ENCODE measurements at regions not wholly inside any gene's neighbourhood (a gene's known extent, or its start where the extent isn't known, plus 50 kb on each side); places are given as distances from the start of the nearest gene placed in this dataset.

DNA sequence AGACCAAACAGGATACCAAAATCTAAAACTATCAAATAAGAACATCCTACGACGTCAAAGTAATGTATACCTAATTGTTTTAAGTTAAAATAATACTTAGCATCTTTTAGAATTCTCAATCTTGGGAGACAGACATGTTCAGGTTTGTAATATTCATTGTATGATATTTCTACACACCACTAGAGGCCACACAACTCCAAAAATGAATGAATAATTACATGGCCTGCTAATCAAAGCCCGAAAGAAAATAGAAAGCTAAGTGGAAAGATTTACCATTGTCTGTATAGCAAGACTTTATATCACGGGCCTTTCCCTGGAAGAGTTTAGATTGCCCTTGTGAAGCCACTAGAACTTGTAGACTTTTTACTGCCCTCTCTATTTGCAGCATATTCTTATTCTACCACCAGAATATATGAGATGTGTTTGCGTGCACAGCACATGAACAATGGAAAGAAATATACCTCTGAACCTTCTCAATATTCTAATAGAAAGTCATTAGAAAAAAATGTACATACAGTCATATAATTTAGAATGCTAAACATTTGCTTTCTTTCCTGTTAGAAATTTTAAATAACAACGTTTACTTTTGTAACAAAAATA lies 380.1 kb upstream of the NUDT12 start:
- H3K27ac ChIP-seq, result no peak overlapping the region
- peak; percentile 63 for TF ChIP-seq CTCF (conservative IDR thresholded peaks at IDR 0.05)

DNA sequence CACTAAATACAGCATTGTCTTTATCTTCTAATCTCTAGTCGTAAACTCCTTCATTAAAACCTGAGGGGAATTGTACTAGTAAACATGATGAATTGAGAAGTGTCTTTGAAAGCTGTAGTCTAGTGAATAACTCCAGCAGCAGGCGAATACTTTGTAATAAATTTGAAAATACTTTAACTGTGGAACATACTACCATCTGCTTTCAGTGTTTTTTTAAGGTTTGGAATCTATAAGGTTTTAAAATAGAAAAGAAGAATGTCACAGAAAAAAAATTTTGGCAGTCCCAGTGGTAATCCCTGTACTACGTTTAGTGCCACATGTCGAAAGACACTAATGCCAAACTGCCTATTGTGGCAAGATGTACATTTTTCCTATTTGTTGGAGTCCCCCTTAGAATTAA lies 379.0 kb upstream of the NUDT12 start:
- TF ChIP-seq CTCF (conservative IDR thresholded peaks at IDR 0.05), result no peak
- H3K27ac ChIP-seq, result no peak overlapping the region

DNA sequence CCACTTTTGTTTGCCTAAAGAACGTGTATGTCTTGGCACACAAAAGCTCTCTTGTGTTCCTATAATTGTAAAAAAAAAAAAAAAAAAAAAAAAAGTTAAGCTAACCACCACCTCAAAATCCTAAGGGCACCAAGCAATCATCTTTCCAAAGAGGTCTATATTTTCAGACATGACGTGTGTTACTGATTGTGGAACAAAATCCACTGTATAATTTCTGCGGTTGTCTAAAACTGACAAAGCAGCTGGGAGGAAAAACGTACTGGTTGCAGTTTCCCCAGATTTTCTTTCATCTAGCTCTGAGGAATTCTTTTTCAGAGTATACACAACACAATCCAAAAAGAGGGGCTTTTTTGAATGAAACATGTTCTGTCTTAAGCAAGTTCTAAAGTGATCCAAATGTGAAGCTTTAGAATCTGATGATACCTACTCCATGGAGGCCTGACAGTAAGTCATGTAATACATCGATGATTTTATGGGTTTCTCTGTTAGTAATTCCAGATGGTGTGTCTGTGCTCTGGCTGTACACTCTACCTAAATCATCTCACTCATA lies 375.6 kb upstream of the NUDT12 start:
- no peak for TF ChIP-seq CTCF (conservative IDR thresholded peaks at IDR 0.05)
- H3K27ac ChIP-seq, result no peak overlapping the region

DNA sequence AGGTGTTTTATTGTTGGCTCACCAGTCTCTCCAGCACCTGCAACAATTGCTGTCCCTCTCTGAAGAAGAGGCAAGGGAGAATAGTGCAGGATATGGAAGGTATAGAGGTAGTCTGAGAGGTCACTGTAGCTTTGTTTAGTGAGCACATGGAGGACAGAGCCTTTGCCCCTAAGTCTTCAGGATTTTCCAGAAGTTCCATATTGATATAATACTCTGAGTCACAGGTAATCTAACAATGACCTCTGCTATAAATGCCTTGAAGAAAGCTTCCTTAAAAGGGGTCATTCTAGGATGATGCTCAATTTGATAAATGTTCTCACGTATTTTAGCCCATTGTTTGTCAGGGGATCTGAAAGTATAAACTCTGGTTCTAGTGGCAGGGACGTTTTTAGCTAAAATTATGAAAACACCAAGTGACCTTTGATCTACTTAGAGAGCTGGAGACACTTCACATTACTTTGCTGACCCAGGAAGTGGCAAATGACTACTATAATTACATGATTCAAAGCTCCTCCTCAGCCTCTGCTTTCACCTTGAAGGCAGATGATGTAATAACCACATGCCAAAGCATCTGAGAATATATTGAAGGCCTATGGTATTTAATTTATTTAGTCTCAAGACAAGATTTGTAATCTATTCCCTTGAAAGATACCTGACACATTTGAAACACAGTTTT lies 366.9 kb upstream of the NUDT12 start:
- no peak overlapping the region for H3K27ac ChIP-seq
- TF ChIP-seq CTCF (conservative IDR thresholded peaks at IDR 0.05), result no peak

DNA sequence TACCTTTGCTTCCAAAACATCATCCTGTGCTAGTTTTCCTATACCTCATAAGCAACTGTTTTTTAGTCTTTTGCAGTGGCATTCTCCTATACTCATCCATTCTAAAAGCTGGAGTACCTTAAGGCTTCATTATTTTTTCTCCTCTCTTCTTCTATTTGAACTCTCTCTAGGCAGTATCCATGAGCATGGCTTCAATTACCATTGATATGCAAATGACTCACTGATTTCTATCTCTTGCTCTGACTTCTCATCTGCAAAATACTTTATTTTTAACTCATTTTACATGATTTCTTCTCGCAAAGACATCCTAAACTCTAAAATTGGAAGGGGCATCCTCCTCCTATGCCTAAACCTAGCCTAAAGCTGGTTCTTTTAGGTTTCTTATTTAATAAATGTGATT lies 365.1 kb upstream of the NUDT12 start:
- H3K27ac ChIP-seq, result no peak overlapping the region
- no peak for TF ChIP-seq CTCF (conservative IDR thresholded peaks at IDR 0.05)

DNA sequence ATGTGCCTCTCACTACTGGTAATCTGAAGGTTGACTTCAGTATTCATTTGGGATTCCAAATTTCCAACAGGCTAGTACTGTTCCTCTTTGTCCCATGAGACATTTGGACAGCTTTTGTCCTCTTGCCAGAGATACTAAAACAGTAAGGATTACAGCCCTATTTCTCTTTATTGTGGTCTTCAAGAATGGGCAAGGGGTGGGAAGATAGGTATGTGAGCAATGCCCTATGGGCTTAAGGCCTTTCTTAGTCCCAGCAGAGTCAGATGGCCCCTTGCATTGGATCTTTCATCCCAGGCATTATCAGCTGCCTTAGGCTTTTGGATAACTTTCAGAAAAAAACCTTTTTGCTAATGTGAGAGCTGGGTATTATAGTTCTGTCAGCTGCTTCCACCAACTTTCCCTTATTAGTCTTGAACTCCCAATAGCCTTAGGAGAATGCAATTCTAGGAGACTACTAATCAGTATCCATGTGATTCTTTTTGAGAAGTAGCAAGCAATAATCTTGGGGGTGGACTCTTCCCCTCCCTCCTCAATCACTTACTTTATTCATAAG lies 361.1 kb upstream of the NUDT12 start:
- TF ChIP-seq CTCF (conservative IDR thresholded peaks at IDR 0.05), result no peak
- H3K27ac ChIP-seq, result no peak overlapping the region

DNA sequence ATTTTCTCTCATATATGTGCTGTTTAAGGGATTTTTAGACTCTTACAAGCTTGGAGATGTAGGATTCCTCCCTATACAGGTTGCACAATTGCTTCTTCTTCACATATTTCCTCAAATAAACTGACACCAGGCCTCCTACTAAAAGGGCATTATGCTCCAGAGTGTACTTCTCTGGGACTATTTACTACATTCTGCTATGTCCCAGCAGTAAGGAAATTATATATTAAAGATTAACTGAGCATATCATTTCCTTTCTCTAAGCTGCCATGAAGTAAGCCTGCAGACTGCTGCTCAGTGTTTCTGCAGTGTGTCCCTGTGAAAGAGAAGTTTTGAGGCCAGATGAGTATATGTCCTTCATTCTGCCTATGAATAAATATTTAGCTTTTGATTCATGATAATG lies 356.9 kb upstream of the NUDT12 start:
- no peak for TF ChIP-seq CTCF (conservative IDR thresholded peaks at IDR 0.05)
- H3K27ac ChIP-seq, result no peak overlapping the region

Data from VCaP (cell line).